Lung (tissue), 11 donors: ENCODE measurements at regions not wholly inside any gene's neighbourhood (a gene's known extent, or its start where the extent isn't known, plus 50 kb on each side); places are given as distances from the start of the nearest gene placed in this dataset.

Source experiments
- ATAC-seq: fragments of 200-7000 bp; cut with Tn5 transposase; one replicate; pipeline ENCODE4 v1.9.1; 2020; ENCODE audit warnings: moderate number of reproducible peaks; ENCODE audit not compliant: insufficient read depth, low FRiP score
- DNase-seq, 3 donors: peaks; one replicate each; pipeline ENCODE4 v3.0.0-alpha.2; 2013 to 2017
- H3K27ac ChIP-seq, 2 donors: one replicate each; pipeline ENCODE4 v1.5.1; 2013; ENCODE audit warnings: mild to moderate bottlenecking in 2 of 2, moderate library complexity in 2 of 2, control low read depth in 1 of 2, inconsistent platforms in 1 of 2, low read depth in 1 of 2, low read length in 1 of 2
- H3K27me3 ChIP-seq, 3 donors: one replicate each; pipeline ENCODE4 v1.5.1; 2013; ENCODE audit warnings: low read length in 2 of 3; ENCODE audit not compliant: control insufficient read depth in 3 of 3, insufficient read depth in 3 of 3
- H3K36me3 ChIP-seq, 4 donors: one replicate each; pipeline ENCODE4 v1.5.1; 2013; ENCODE audit warnings: low read length in 4 of 4, mild to moderate bottlenecking in 1 of 4, moderate library complexity in 1 of 4; ENCODE audit not compliant: control insufficient read depth in 4 of 4, insufficient read depth in 4 of 4
- H3K4me1 ChIP-seq, 5 donors: one replicate each; pipeline ENCODE4 v1.5.1; 2013; ENCODE audit warnings: low read length in 5 of 5, mild to moderate bottlenecking in 2 of 5, moderate library complexity in 1 of 5; ENCODE audit not compliant: control insufficient read depth in 5 of 5, insufficient read depth in 5 of 5
- H3K4me3 ChIP-seq: one replicate; pipeline ENCODE4 v1.5.1; 2013; ENCODE audit warnings: mild to moderate bottlenecking, control low read depth, moderate library complexity
- H3K9ac ChIP-seq, 2 donors: one replicate each; pipeline ENCODE4 v1.5.1; 2013; ENCODE audit warnings: low read length in 2 of 2, control low read depth in 1 of 2; ENCODE audit not compliant: insufficient read depth in 1 of 2
- H3K9me3 ChIP-seq, 4 donors: one replicate each; pipeline ENCODE4 v1.5.1; 2013; ENCODE audit warnings: low read length in 3 of 4, mild to moderate bottlenecking in 1 of 4, moderate library complexity in 1 of 4; ENCODE audit not compliant: control insufficient read depth in 4 of 4, insufficient read depth in 3 of 4
- CTCF ChIP-seq: IDR thresholded peaks from 2 replicates; pipeline ENCODE4 v1.5.1; 2012; ENCODE audit warnings: mild to moderate bottlenecking; ENCODE audit errors: control extremely low read depth, extremely low read depth
- WGBS, 2 donors: extraction: QIAGEN DNeasy Blood & Tissue Kit; methylation state at CpG; one replicate each; pipeline ENCODE4 v1.1.7; 2013; 5-methylcytosine and 5-hydroxymethylcytosine counted together
- donor health status: control.
- donor health status: control.
- donor health status: Bipolar disorder and iron deficiency.
- donor health status: healthy.
- donor health status: DM: yes; HTN: yes; CAD: no.

- WGBS, 2 donors = 70 to 86% methylated on average over 1 of the region's 1 CpG
- Histone ChIP-seq H3K4me1 (no peaks in the 10 kb centered on the region), H3K36me3 (no peaks in the 10 kb centered on the region), H3K9me3 (no peaks in the 10 kb centered on the region), H3K27me3 (no peaks in the 10 kb centered on the region), H3K4me3 (no peak overlapping the region), H3K9ac (no peak overlapping the region), H3K27ac (no peak overlapping the region)
- no peak for TF ChIP-seq CTCF
- ATAC-seq (no peak), DNase-seq (no peak)
These were observed 339.6 kb downstream of the NUP35 start for GRCh38 chr2:183463821-183464220.

DNA sequence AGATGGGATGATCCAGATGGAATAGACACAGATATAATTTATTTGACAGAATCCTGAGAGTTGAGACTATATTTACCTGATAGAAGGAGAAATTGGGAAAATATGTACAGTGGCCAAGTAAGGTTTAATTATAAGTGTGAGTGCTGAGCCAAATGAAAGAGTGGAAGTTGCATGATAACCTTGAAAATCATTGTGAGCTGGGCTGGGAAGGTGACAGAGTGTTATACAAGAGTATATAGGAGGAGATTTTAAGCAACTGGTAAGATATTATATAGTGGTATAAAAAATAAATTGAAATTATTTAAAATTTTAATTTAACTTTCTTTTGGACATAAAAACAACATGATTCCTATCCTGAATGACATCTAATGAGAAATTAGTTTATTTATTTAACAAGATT, 340.8 kb downstream of the NUP35 start:
- Histone ChIP-seq H3K9ac (no peak overlapping the region), H3K36me3 (no peaks in the 10 kb centered on the region), H3K27me3 (no peaks in the 10 kb centered on the region), H3K4me3 (no peak overlapping the region), H3K27ac (no peak overlapping the region), H3K9me3 (peaks cover 0 to 5% (median 0%) of the 10 kb centered on the region in 4 donors), H3K4me1 (no peaks in the 10 kb centered on the region)
- ATAC-seq (no peak), DNase-seq (no peak)
- no peak for TF ChIP-seq CTCF

- Histone ChIP-seq H3K9ac (no peak overlapping the region), H3K27ac (no peak overlapping the region), H3K4me1 (peaks cover 0 to 6% (median 0%) of the 10 kb centered on the region in 5 donors), H3K27me3 (no peaks in the 10 kb centered on the region), H3K9me3 (peaks cover 0 to 10% (median 0%) of the 10 kb centered on the region in 4 donors), H3K36me3 (no peaks in the 10 kb centered on the region), H3K4me3 (no peak overlapping the region)
- no peak for DNase-seq
- WGBS, 2 donors = 67 to 76% methylated on average over 10 of the region's 10 CpGs
- no peak for ATAC-seq
- no peak for TF ChIP-seq CTCF
These were observed 350.9 kb downstream of the NUP35 start for GRCh38 chr2:183474912-183475695.

GRCh38 chr2:183476490-183476889, 352.2 kb downstream of the NUP35 start:
- ATAC-seq (no peak), DNase-seq (no peak)
- no peak for TF ChIP-seq CTCF
- Histone ChIP-seq H3K9me3 (peaks cover 0 to 2% (median 0%) of the 10 kb centered on the region in 4 donors), H3K27ac (no peak overlapping the region), H3K4me1 (peaks cover 0 to 6% (median 0%) of the 10 kb centered on the region in 5 donors), H3K4me3 (no peak overlapping the region), H3K27me3 (no peaks in the 10 kb centered on the region), H3K9ac (no peak overlapping the region), H3K36me3 (no peaks in the 10 kb centered on the region)
